ENCODE measurements at regions not wholly inside any gene's neighbourhood (a gene's known extent, or its start where the extent isn't known, plus 50 kb on each side); places are given as distances from the start of the nearest gene placed in this dataset.

DNA sequence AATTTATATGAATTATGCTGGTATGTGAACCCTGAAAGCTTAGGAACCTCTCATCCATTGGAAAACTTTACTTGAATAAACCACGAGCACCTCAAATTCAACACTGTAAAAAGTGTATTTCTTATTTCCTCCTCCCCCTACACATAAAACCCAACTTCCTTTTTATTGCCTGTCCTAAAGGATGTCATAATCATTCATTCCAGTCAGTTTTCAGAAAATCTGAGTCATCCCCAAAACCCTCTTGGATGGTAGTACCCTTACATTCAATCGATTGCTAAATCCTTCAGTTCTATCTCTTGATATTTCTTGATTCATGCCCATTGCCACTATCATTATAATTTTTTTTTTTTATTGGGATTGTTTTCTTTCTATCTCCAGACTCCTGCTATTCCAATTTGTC lies 91.1 kb upstream of the ATP8A1 start:
- H3K4me1 ChIP-seq: no peaks in the 10 kb centered on the region
- ATAC-seq: no peak
- H3K36me3 ChIP-seq: no peaks in the 10 kb centered on the region
- peaks cover 0 to 12% (median 0%) of the 10 kb centered on the region in 11 donors for H3K9me3 ChIP-seq
- intact Hi-C loops (cut with DNase I): no loop called here
- TF ChIP-seq, protein P1, sequence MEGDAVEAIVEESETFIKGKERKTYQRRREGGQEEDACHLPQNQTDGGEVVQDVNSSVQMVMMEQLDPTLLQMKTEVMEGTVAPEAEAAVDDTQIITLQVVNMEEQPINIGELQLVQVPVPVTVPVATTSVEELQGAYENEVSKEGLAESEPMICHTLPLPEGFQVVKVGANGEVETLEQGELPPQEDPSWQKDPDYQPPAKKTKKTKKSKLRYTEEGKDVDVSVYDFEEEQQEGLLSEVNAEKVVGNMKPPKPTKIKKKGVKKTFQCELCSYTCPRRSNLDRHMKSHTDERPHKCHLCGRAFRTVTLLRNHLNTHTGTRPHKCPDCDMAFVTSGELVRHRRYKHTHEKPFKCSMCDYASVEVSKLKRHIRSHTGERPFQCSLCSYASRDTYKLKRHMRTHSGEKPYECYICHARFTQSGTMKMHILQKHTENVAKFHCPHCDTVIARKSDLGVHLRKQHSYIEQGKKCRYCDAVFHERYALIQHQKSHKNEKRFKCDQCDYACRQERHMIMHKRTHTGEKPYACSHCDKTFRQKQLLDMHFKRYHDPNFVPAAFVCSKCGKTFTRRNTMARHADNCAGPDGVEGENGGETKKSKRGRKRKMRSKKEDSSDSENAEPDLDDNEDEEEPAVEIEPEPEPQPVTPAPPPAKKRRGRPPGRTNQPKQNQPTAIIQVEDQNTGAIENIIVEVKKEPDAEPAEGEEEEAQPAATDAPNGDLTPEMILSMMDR (IDR thresholded peaks at IDR 0.05): no peak
- no peak overlapping the region for H3K27ac ChIP-seq
- H3K27me3 ChIP-seq: no peaks in the 10 kb centered on the region
- H3K4me3 ChIP-seq: no peak overlapping the region
- 76 to 92% methylated on average over 2 of the region's 2 CpGs for WGBS, 2 donors
- DNase-seq: no peak

DNA sequence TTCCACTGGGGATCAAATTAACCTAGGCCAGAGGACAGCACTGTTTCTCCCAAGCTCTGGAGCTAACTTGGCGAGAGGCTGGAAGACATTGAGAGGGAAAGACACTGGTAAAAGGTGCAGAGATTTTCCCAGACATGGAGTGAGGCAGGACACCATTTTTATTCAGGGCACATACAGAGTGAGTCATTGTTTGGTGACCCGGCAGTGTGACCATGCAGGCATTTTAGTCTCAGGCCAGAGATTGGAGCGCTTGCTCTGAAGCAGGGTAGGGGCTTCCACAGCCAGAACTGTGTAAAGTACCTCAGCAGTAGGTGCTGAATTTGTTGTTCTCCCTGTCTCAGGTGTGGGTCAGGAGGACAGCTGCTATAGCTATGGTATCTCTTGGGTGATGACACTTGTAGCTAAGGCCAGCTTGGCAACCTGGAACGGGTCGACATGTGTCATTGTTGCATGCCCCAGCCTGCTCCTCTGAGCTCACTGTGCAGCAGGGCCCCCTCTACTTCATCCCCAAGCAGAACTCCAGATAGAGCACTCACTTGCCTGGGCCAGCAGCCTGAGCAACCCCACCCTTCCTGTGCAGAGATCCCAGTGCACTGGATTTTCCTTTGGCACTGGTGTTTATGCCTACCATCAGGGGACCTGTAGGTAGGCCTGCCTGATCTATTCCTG lies 79.8 kb upstream of the ATP8A1 start:
- peaks cover 0 to 40% (median 0%) of the 10 kb centered on the region in 11 donors for H3K9me3 ChIP-seq
- H3K27ac ChIP-seq: no peak overlapping the region
- intact Hi-C loops (cut with DNase I): no loop called here
- no peaks in the 10 kb centered on the region for H3K27me3 ChIP-seq
- TF ChIP-seq, protein P1 (IDR thresholded peaks at IDR 0.05): no peak
- no peak for ATAC-seq
- DNase-seq: no peak
- H3K4me3 ChIP-seq: no peak overlapping the region
- 89 to 93% methylated on average over 5 of the region's 5 CpGs for WGBS, 2 donors
- H3K36me3 ChIP-seq: no peaks in the 10 kb centered on the region
- H3K4me1 ChIP-seq: no peaks in the 10 kb centered on the region

DNA sequence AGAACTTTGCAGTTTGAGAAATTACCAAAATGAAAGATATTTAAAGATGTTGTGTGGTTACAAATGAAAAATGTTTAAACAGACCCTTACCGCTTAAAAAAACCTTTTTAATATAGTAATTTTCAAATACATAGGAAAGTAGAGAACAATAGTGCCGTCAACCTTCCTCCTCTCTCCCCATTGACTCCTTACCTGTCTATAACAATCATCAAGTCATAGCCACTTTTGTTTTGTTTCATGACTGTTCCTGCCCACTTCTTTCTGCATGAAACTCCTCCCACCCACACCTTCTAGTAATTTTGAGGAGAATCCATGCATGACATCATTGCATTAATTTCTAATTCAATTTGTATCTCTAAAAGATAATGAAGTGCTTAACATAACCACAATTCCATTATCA lies 76.5 kb upstream of the ATP8A1 start:
- TF ChIP-seq, protein P1 (IDR thresholded peaks at IDR 0.05): no peak
- no peaks in the 10 kb centered on the region for H3K4me1 ChIP-seq
- H3K9me3 ChIP-seq: peaks cover 0 to 21% (median 0%) of the 10 kb centered on the region in 11 donors
- DNase-seq: no peak
- intact Hi-C loops (cut with DNase I): no loop called here
- no peak for ATAC-seq
- no peaks in the 10 kb centered on the region for H3K36me3 ChIP-seq
- no peak overlapping the region for H3K27ac ChIP-seq
- 67% methylated on average over 2 of the region's 2 CpGs for WGBS, 2 donors
- no peak overlapping the region for H3K4me3 ChIP-seq
- H3K27me3 ChIP-seq: no peaks in the 10 kb centered on the region

DNA sequence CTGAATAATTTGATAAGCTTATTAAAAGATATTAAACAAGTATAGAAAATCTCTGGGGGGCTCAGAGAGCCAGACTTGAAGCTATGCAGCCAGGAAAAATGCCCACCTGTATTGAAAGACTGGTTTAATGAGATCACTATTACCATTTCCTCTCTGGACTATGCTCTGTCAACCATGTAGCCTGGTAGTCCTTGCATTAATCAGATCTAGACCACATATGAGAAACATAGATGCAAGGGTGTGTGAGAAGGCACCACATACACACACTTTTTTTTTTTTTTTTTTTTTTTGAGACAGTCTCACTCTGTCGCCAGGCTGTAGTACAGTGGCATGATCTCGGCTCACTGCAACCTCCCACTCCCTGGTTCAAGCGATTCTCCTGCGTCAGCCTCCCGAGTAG lies 75.9 kb upstream of the ATP8A1 start:
- 94 to 96% methylated on average over 5 of the region's 5 CpGs for WGBS, 2 donors
- no peak overlapping the region for H3K27ac ChIP-seq
- no peak for DNase-seq
- ATAC-seq: no peak
- peaks cover 0 to 16% (median 0%) of the 10 kb centered on the region in 11 donors for H3K9me3 ChIP-seq
- intact Hi-C loops (cut with DNase I): no loop called here
- H3K4me3 ChIP-seq: no peak overlapping the region
- H3K36me3 ChIP-seq: no peaks in the 10 kb centered on the region
- H3K27me3 ChIP-seq: no peaks in the 10 kb centered on the region
- TF ChIP-seq, protein P1 (IDR thresholded peaks at IDR 0.05): no peak
- no peaks in the 10 kb centered on the region for H3K4me1 ChIP-seq
